ENCODE measurements at regions not wholly inside any gene's neighbourhood (a gene's known extent, or its start where the extent isn't known, plus 50 kb on each side); places are given as distances from the start of the nearest gene placed in this dataset.

GRCh38 chr14:29126865-29127264 lies 360.3 kb downstream of the FOXG1 start:
- no peak for DNase-seq

GRCh38 chr14:29140016-29140415 lies 373.4 kb downstream of the FOXG1 start:
- no peak for DNase-seq

GRCh38 chr14:29144621-29145020 lies 378.0 kb downstream of the FOXG1 start:
- no peak for DNase-seq

GRCh38 chr14:29148221-29148620 lies 381.6 kb downstream of the FOXG1 start:
- no peak for DNase-seq

- DNase-seq = no peak
These were observed 383.2 kb downstream of the FOXG1 start for GRCh38 chr14:29149798-29150197.

- no peak for DNase-seq
These were observed 384.1 kb downstream of the FOXG1 start for GRCh38 chr14:29150659-29151058.

- peak; percentile 55 for DNase-seq
These were observed 389.5 kb downstream of the FOXG1 start for GRCh38 chr14:29156096-29156495.

- DNase-seq = peak; percentile 67
These were observed 395.0 kb downstream of the FOXG1 start for GRCh38 chr14:29161593-29161992.

GRCh38 chr14:29163109-29163508 lies 396.5 kb downstream of the FOXG1 start:
- peak; percentile 92 for DNase-seq

GRCh38 chr14:29165431-29165830 lies 398.8 kb downstream of the FOXG1 start:
- DNase-seq = peak; percentile 79

- DNase-seq = peak; percentile 54
These were observed 399.9 kb downstream of the FOXG1 start for GRCh38 chr14:29166507-29166906.

GRCh38 chr14:29168149-29168548 lies 401.6 kb downstream of the FOXG1 start:
- no peak for DNase-seq

GRCh38 chr14:29169408-29169807 lies 402.8 kb downstream of the FOXG1 start:
- DNase-seq = no peak

GRCh38 chr14:29175706-29176105 lies 409.1 kb downstream of the FOXG1 start:
- no peak for DNase-seq

GRCh38 chr14:29176876-29177275 lies 410.3 kb downstream of the FOXG1 start:
- no peak for DNase-seq

- DNase-seq = no peak
These were observed 412.4 kb downstream of the FOXG1 start for GRCh38 chr14:29178971-29179370.

GRCh38 chr14:29191092-29191491 lies 424.5 kb downstream of the FOXG1 start:
- no peak for DNase-seq

- no peak for DNase-seq
These were observed 431.0 kb downstream of the FOXG1 start for GRCh38 chr14:29197557-29197956.

GRCh38 chr14:29205658-29206057 lies 439.1 kb downstream of the FOXG1 start:
- DNase-seq = peak; percentile 83

GRCh38 chr14:29215853-29216252 lies 449.3 kb downstream of the FOXG1 start:
- DNase-seq = peak; percentile 94

GRCh38 chr14:29216268-29217232 lies 450.0 kb downstream of the FOXG1 start:
- peak; percentile 100 for DNase-seq

- DNase-seq = peak; percentile 83
These were observed 451.3 kb downstream of the FOXG1 start for GRCh38 chr14:29217813-29218450.

- DNase-seq = peak; percentile 99
These were observed 453.5 kb downstream of the FOXG1 start for GRCh38 chr14:29220072-29220471.

GRCh38 chr14:29220566-29220965 lies 454.0 kb downstream of the FOXG1 start:
- DNase-seq = peak; percentile 95

All from NCI-H69 (cell line).